ENCODE measurements at regions not wholly inside any gene's neighbourhood (a gene's known extent, or its start where the extent isn't known, plus 50 kb on each side); places are given as distances from the start of the nearest gene placed in this dataset.

DNA sequence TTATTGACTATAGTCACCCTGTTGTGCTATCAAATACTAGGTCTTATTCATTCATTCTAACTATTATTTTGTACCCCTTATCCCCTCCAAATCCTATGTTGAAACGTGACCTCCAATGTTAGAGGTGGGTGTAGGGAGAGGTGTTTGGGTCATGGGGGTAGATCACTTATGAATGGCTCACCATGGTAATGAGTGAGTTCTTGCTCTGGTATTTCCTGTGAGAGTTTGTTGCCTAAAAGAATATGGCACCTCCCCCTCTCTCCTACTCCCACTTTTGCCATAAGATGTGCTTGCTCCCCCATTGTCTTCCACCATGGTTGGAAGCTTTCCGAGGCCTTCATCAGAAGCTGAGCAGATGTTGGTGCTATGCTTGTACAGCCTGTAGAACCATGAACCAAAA lies 59.3 kb upstream of the BRD7 start:
- Histone ChIP-seq H3K27ac (no peak overlapping the region), H3K4me3 (no peak overlapping the region)

DNA sequence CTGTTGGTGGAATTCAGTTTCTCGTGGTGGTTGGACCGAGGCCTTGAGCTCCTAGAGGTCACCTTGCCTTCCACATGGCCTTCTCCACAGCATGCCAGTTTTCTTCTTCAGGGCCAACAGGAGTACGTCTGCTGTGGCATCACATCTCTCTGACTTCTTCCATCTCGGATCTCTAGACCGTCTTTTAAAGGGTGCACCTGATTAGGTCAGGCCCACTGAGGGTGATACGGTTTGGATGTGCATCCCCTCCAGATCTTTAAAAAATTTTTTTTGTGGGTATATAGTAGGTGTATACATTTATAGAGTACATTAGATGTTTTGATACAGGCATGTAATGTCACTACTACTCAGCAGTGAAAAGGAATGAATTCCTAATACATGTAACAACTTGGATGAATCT lies 58.3 kb upstream of the BRD7 start:
- no peak overlapping the region for H3K27ac ChIP-seq
- H3K4me3 ChIP-seq = no peak overlapping the region

DNA sequence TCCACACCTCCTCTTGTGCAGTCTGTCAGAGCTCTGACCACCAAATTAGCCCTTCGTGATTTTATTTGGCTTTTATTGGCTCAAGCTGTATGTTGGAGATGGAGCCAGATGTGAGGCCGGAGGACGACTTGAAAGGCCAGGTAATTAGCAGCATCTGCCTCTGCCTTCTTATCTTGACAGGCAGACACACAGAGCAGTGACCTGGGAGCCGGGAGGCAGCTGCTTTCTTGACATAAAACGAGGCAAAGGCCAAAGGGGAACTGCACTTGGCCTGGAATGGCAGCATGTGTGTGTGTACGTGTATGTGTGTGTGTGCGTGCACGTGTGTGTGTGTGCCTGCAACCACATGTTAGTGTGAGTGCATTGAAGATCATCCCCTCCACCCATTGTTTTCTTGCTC lies 56.9 kb upstream of the BRD7 start:
- H3K27ac ChIP-seq = no peak overlapping the region
- no peak overlapping the region for H3K4me3 ChIP-seq

DNA sequence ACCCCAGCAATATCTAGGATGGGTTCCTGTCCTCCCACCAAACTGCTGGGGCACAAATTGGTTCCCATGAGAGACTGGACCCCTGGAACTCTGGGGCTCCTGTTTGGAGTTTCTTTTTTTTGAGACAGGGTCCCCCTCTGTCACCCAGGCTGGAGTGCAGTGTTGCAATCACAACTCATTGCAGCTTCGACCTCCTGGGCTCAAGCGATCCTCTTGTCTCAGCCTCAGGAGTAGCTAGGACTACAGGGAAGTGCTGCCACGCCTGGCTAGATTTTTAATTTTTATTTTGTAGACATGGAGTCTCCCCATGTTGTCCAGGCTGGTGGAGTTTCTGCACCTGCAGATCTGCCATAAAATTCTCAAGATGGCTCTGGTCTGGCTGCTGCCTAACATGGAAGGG lies 56.3 kb upstream of the BRD7 start:
- no peak overlapping the region for H3K4me3 ChIP-seq
- no peak overlapping the region for H3K27ac ChIP-seq

DNA sequence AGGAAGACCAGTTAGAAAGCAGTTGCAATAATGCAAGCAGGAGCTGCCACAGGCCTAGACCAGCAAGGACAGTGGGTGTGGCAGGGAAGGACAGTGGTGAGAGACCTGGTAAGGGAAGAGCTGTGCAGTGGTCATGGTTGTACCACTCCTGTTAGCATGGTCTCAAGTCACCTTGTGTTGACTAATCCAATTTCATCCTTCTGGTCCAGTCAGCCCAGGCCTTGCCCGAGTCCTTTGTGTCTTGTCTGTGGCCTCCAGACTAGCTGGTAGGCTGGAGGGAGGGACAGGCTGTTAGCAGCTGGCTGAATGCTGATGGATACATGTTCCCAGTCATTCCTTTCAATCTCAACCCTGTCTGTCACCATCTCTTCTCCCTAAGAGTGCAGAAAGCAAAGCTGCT lies 54.1 kb upstream of the BRD7 start:
- Histone ChIP-seq H3K4me3 (no peak overlapping the region), H3K27ac (no peak overlapping the region)

DNA sequence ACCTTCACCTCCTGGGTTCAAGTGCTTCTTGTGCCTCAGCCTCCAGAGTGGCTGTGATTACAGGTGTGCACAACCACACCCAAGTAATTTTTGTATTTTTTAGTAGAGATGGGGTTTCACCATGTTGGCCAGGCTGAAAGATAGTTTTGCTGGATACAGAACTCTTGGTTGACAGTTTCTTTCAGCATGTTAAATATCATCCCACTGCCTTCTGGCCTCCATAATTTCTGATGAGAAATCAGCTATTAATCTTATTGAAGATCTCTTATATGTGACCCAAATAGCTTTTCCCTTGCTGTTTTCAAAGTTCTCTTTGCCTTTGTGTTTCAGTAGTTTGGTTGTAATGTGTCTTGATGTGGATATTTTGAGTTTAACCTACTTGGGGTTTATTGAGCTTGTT lies 50.3 kb upstream of the BRD7 start:
- no peak overlapping the region for H3K4me3 ChIP-seq
- H3K27ac ChIP-seq = no peak overlapping the region
